HG02678 (cell line): ENCODE measurements at regions not wholly inside any gene's neighbourhood (a gene's known extent, or its start where the extent isn't known, plus 50 kb on each side); places are given as distances from the start of the nearest gene placed in this dataset.
A peak's percentile ranks its signal among the peaks of the same experiment; 100 is the strongest.

Experiments
- ATAC-seq: cut with Tn5 transposase; IDR thresholded peaks from one replicate; pipeline ENCODE4 v1.9.1; 2021; ENCODE audit warnings: mild to moderate bottlenecking, moderate library complexity; ENCODE audit not compliant: unreplicated experiment

DNA sequence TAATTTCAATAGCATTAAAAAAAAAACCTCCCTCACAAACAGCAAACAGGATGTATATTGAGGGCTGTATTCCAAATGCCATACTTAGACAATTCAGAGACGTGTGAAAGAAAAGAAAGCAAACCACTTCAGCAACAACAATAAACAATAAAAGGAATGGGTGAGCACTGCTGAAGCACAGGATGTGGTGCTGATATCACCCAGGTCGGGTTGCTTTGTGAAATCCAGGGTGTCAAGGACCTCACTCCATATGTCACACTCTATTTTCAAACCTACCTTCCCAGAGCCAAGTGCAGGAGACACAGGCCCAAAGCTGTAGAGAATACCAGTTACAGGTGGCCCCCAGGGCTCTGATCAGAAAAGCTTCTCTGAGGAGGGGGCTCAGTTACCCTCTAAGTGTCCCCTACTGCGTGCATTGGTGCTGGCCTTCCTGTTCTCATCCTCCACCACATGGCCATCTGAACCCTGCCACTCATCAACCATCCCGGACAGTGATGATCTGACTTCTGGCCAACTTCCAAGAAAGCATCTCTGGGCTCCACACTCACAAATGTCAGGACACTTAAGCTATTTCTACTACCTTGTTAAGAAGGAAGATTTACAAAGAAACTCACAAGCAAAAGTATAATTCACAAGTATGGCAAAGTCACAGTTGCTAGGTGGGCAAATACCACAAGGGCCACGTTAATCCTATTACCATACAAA lies 363.0 kb downstream of the SS18 start:
- ATAC-seq = no peak

DNA sequence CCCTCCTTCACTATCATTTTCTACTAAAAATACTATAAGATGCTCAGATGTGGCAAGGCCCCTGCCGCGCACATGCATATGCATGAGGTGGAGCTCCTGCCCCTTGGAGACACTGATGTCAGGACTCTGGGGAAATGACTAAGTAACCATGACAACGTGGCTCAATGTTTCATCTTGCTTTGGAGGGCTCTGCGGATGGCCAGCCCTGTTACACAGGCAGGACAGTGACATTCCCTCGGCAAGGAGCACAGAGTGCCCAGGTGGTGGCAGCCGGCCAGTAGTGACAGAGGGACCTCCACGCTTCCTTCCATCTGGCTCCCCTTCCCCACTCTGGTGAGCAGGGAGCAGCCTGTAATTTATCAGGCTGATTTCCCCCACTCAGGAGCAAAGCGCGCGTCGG lies 364.1 kb downstream of the SS18 start:
- no peak for ATAC-seq

DNA sequence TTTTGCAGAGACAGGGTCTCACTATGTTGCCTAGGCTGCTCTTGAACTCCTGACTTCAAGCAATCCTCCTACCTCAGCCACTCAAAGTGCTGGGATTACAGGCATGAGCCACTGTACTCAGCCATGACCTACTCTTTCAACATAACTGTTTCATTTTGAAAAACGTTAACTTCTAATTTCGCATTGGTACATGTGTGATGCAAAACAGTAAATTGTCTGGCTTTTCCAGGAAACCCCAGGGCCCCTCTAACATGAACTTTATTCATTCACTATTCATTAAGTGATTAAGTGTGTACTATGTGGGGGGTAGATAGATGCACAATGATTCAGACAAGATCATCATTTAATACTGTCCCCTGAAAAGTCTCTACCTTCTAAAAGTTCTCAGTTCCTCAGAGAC lies 364.9 kb downstream of the SS18 start:
- ATAC-seq = no peak

DNA sequence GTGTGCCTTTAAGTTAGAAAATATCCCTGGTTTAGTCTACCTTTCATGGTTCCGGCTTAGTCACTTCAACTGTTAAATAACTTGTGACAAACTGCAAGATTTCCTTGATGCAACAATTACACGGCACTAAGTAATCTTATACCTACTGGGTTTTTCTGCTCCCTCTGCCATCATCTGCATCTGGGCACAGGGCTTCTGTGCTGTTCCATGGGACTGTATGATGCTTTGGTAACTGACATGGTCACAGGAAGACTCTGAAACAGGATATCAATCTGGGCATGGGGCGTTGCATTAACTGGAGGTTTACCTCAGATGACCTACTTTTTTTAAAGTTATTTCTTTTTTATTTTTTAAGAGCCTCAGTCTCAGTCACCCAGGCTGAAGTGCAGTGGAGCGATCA lies 365.4 kb downstream of the SS18 start:
- ATAC-seq = no peak

DNA sequence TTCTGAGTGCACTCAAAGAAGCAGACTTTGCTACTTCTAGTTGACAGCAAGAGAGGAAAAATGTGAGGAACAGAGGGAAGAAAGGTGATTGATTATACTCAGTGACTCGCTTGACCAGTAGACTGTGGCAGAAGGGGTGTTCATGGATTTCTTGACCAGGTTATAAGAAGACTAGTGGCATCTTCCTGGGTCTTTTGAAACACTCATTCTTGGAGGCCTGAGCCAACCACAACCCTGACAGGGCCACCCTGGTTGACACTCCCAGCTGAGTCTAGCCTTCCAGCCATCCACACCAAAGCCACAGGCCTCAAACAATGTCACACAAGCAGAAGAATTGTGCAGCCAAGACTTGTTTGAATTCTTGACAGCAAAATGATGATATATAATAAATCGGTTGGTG lies 366.3 kb downstream of the SS18 start:
- ATAC-seq = no peak

DNA sequence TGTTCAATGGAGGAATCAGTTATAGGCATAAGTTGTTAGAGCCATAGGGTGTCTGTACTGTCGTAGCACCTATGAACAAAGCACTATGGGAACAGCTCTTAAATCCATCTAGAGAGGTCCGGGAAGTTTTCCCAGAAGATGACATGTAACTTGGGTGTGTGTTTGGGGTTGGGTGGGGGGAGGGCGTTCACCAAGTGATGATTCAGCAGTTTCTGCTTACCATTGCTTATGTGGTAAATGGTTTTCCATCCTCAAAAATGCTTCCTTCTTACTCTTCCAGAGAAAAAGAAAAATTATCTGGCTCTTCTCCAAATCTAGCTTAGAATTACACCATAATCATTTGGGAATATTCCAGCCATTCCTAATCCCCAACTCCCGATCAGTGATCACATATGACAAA lies 361.1 kb upstream of the ZNF521 start:
- ATAC-seq = no peak

DNA sequence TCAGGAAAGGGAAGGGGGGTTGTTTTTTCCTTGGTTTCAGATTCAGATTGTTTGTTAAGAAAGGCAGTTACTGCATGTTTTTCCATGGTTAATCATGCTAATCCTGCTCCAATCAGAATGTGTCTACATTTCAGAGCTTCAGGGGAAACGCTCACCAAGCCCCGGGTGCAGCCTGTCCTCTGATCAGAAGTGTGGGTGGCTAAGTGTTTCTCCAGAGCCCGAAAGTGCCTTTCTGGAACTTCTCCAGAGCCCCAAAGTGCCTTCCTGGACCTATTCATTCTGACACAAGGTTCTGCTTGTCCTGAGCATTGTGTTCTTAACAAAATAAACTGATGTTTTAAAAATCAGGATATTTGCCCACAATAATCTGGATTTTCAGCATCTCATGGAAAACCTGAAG lies 359.0 kb upstream of the ZNF521 start:
- ATAC-seq = no peak

DNA sequence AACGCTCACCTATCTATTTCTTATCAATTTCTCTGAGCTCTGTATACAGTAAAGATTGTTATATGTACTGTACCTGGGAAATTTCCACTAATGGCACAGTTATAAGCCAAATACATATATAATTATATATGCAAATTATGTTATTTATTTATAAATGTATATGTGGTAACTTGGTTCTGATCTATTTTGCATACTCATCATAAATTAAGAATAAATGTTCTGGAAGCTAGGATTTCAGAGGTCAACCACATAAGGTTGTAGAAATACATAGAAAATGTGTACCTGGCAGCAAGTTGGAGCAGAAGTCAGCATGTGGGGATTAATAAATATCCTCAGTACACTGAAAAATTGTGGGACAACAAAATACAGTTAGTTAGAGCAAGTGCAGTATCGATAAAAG lies 353.7 kb upstream of the ZNF521 start:
- no peak for ATAC-seq

DNA sequence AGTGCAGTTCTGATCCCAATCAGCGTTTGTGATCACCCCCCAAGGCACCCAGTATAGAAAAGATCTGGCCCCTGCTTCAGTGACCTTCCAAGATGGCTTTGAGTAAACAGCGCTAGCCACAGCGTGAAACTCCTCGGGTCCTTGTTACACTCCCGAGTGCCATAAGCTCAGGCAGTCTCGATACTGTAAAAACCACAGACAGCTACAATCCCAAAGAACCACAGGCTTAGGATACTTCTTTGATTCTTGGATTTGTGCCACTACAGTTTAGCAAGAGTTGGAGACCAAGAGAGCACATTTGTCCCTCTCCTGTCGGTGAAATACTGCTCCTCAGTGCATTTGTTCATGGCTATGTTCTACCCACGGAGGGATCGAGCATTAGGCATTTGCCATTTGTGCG lies 352.5 kb upstream of the ZNF521 start:
- no peak for ATAC-seq

DNA sequence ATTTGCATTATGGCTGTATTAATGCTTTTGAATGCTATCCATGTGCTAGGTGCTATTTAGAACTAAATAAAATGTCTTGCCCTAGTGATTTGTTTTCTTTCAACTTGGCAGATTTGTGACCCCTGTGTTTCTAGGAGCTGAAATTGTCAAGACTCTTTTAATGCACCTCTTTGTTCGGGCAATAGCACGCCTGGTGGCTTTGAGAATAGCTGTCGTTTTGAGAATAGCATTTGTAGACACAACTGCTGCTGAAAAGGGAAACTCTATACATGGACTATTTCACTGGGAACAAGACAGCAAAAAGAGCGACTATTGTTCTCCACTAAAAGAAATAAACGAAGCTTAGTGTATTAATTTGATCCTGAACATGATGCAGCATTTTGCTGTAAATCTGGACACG lies 352.1 kb upstream of the ZNF521 start:
- ATAC-seq = no peak

DNA sequence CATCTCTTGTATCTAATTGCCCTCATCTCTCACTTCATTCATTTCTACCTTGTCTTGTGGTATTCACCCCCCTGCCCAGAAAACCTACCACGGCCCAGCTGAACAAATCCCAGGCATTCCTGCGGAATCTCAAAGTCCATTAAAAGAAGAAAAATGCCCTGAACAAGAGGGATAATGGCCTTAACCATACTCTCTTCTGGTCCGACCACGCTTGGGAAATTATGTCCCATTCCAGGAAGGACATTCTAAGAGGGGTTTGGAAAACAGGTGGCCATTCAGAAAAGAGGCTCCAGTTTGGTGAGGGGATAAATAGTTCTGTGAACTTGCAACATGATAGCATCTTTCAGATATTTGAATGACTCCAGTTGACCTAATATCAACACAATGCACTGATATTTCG lies 349.9 kb upstream of the ZNF521 start:
- no peak for ATAC-seq

DNA sequence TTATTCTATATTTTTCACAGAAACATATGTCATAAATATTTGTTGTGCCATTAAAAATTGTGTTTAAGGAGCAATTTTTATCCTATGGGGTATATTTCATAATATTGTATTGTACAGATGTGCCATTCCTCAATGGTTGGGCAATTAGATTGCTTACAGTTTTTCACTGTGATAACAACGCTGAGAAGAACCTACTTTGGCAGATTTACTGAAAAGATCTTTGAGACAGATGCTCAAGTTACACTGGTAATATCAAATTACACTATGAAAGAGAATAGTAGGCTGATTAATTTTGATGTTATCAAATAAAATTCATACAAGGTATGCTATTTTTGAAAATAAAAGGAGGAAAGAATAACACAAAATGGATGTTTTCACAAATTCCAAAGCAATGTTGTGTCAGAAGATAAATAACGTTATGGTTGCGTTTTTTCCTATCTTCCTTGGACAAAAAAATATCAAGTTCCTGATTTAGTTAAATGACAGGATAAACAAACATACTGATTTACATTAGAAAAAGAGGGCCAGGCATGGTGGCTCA lies 335.1 kb upstream of the ZNF521 start:
- no peak for ATAC-seq

DNA sequence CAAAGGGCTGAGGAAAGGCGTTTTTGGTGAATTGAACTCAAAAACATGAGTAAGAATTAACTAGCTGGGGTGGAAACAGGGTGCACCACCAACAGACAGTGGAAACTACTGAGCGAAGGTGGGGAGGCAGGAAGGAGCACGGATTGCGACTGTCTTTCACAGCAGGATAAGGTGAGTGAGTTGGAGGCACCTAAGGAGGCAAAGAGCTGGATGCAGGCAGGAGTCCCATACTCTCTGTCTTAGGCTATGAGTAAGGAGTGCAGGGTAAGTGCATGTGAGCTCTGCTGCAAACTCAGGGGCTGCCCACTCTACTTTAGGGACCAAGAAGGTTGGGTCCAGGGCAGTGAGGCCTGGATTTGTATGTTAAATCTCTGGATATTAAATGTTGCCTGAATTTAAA lies 333.1 kb upstream of the ZNF521 start:
- ATAC-seq = no peak

DNA sequence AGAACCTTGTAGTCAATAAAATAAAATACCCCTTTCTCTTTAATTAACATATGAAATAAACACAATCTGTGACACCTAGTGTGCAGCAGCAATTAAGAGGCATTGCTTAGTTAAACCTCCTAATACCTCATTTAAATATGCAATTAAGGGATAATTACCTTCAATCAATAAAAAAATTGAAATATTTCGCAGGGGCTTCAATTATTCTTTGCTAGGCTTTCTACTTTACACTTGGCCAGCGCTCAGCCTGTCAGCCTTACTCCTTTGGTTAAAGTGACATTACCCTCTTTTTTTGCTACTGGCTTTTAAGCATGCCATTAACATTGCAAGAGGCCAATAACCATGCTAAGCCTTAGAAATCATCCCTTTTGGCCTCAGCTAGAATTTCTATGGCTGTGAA lies 327.5 kb upstream of the ZNF521 start:
- no peak for ATAC-seq

DNA sequence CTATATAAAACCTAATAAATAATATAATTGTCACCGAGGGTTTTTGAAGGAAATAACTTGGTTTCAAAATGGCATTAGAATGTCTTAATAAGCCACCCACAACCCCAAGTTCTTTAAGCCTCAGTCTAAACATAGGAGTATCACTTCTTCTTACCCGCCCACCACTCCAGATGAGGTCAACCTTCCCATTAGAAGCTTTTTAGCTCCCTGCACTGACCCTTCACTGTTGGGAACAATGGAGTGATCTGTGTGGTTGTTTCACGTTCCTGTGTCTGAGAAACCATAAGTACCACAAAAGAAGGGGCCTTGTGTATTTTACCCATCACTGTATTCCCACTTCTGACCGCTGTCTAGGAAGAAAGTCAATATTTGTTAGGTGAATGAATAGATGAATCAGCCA lies 326.3 kb upstream of the ZNF521 start:
- peak; percentile 59 for ATAC-seq

DNA sequence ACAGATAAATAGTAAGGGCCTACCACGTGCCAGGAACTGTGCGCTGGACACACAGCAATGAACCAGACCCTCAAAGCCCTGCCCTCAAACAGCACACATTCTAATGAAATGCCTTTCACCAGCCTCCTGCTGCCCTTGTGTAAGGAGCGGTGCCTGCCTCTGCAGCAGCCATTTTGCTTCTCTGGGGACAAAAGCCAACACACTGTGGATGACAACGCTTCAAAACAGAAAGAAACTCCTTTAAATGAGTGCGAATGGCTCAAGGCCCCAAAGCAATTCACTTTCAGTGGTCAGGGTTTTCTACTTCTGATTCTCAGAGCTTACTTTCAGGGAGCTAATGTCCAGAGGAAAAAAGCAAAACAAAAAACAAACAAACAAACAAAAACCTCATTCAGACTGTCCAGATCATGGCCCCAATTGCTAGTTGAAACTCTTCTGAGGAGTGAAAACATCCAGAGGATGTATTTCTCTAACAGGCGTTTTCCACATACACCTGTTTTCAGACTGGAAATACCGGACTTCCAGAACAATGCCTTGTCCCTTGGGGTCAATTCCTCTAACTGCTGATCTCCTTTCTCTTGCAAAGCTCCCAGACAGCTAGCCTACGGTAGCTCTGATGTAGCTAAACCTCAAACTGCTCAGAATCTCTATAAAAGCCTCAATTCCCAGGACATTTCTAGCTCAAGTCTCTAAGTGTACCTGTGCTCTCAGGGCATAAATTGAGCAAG lies 323.3 kb upstream of the ZNF521 start:
- no peak for ATAC-seq

DNA sequence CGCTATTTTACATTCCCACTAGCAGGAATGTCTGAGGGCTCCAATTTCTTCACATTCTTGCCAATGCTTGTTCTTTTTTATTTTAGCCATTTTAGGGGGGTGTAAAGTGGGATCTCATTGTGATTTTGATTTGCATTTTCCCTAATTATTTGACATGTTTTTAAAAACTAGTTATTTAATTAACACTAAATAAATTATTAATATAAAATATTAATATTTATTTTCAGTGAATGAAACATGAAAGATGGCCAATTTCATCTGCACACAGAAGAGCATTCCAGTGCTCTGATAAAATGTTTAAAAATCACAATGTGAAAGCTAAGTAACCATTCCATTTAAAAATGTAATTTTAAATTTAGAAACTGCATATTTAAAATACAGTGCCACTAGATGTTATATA lies 322.2 kb upstream of the ZNF521 start:
- ATAC-seq = no peak

DNA sequence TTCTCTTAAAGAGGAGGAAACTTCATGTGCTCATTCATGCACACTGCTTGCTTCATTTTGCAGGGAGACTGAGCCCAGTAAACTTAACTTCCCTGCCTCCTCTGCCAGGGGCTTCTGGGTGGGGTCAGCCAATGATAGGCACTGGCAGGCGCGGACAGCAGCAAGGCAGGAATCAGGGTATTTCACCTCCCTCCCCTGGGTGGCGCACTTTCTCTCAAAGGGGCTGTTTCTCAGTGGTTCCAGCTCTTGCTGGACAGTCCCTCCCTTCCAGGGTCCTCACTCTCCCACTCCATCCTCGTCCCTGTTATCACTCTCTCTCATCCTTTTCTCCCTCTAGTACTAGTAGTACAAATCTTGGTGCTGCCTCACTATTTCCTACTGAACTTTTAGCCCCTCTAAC lies 320.5 kb upstream of the ZNF521 start:
- ATAC-seq = no peak

DNA sequence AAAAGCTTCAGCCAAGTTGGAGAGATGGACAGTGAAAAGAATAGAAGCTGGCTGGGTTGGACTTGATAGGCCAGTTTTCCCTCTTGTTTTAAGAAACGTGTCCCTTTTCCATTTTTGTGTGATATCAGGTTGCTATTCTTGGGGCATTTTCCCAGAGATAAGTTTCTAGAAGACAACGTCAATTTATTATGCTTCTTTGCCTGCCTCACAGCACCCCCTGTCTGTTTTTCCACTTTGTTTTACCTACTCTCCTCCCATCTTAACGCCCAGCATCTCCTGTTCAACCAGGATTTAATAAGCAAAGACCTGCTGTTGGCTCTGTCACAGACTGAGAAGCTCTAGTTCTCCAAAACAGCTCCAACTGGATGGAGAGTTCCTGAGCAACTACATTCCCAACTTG lies 317.8 kb upstream of the ZNF521 start:
- no peak for ATAC-seq

DNA sequence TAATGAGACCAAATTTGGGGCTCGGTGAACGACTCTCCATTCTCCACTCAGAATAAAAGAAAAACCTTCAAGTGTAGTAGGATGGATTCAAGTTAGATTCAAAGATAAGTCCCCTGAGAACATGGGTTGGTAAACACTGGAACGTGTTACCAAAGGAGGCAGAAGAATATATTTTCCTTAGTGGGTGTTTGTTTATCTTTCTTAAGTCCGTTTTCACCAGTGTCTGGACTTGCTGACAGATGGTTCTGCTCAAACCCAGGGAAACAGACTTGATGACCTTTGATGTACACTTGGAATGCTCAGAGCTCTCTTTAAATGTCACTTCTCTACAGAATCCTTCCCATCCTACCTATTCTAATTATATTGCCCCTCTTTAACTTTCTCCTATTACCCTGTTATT lies 310.3 kb upstream of the ZNF521 start:
- no peak for ATAC-seq

DNA sequence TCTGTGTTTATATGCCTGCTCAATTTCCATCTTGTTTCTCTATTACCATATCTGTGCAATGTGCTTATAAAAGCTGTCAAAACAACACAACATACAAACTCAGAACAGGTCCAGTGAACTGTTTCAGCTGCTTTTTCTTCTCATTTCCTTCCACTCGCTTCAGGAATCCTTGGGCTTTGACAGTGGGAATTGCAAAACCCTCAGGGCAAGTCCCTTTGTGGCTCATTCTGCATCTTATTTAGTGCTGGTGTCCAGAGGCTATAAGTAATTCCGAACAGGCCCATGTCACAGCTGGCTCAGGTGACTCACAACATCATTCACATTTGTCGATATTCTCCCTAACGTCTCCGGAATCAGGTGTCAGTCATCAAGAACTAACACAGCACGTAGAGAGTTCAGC lies 309.9 kb upstream of the ZNF521 start:
- no peak for ATAC-seq

DNA sequence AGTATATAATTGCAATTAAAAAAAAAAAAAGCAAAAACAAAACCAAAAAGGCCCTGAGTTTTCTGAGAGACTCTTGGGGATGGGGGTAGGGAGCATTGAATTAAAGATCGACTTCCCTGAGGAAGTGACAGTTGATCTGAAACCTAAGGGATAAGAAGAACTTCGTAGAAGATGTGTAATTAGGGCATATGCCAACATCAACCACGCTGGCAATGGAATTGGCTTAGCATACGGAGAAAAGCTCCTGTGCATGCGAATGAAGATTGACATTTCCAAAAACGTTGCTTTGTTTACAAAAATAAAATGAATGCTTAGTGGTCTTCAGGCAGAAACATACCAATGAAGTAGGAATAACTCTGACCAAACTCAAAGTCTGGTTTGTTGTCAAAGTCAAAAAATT lies 307.6 kb upstream of the ZNF521 start:
- ATAC-seq = no peak

DNA sequence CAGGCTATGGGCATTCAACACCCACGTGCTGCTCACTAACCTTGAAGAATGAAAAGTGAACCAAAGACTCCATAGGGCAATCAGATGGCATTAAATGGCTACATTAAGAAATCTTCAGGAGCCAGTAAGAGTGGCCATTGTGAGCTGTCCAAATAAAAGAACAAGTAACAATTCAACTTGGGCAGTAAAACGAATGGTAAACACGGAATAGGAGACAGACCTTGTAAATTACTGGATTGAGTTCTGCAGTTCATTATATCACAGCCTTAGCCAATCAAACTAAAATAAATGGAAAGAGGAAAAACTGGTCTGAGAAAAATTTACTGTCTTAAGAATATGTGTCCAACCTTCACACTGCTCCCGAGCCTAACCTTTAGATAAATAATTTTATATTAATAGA lies 306.5 kb upstream of the ZNF521 start:
- ATAC-seq = no peak
